ENCODE measurements at regions not wholly inside any gene's neighbourhood (a gene's known extent, or its start where the extent isn't known, plus 50 kb on each side); places are given as distances from the start of the nearest gene placed in this dataset.

GRCh38 chr13:75174481-75174880 lies 307.5 kb downstream of the TBC1D4 start:
- no peak overlapping the region for H3K4me2 ChIP-seq (ENCODE audit: control insufficient read depth, extremely low read depth, insufficient read depth, low read depth, low read length)
- no peaks in the 10 kb centered on the region for H4K20me1 ChIP-seq (ENCODE audit: control insufficient read depth, extremely low read depth, insufficient read depth, low read length)
- DNase-seq (ENCODE audit: low read depth, low spot score) (no peak), FAIRE-seq (no peak)
- dilution Hi-C loops (cut with MboI; ENCODE audit: extremely low pct_ligation_motif_present, low sequenced_read_pairs), result no loop called here
- H3K9me3 ChIP-seq (ENCODE audit: control insufficient read depth, low read depth, low read length), result no peaks in the 10 kb centered on the region
- TF ChIP-seq CTCF (optimal IDR thresholded peaks at IDR 0.05 in 1 of 3, IDR thresholded peaks at IDR 0.05 in 1 of 3, conservative IDR thresholded peaks at IDR 0.05 in 1 of 3; ENCODE audit: extremely low read depth in 1 of 3, insufficient read depth in 2 of 3, low read length in 3 of 3) (no peak), EZH2 (IDR thresholded peaks at IDR 0.05; ENCODE audit: low read length) (no peak)
- H3K36me3 ChIP-seq (ENCODE audit: control insufficient read depth in 2 of 2, extremely low read depth in 1 of 2, insufficient read depth in 2 of 2, low read length in 2 of 2), result no peaks in the 10 kb centered on the region
- no peak overlapping the region for H3K9ac ChIP-seq (ENCODE audit: control insufficient read depth, extremely low read depth, insufficient read depth, low read length)
- no peaks in the 10 kb centered on the region for H3K9me1 ChIP-seq (ENCODE audit: control insufficient read depth, extremely low read depth, insufficient read depth, low read length)
- no peak overlapping the region for H3K27ac ChIP-seq (ENCODE audit: control insufficient read depth, insufficient read depth, low read length)
- H2AFZ ChIP-seq (ENCODE audit: control insufficient read depth, low read length), result no peak overlapping the region
- H3K4me1 ChIP-seq (ENCODE audit: control insufficient read depth, extremely low read depth, insufficient read depth, low read length), result no peaks in the 10 kb centered on the region
- no peaks in the 10 kb centered on the region for H3K79me2 ChIP-seq (ENCODE audit: control insufficient read depth, insufficient read depth, low read length)
- H3K27me3 ChIP-seq (ENCODE audit: control insufficient read depth, extremely low read depth, insufficient read depth, low read length), result peaks cover 4% of the 10 kb centered on the region
- no peak overlapping the region for H3K4me3 ChIP-seq (ENCODE audit: control insufficient read depth in 2 of 3, extremely low read depth in 1 of 3, insufficient read depth in 2 of 3, low read depth in 1 of 3, low read length in 3 of 3)

- H2AFZ ChIP-seq (ENCODE audit: control insufficient read depth, low read length), result no peak overlapping the region
- H3K4me1 ChIP-seq (ENCODE audit: control insufficient read depth, extremely low read depth, insufficient read depth, low read length), result no peaks in the 10 kb centered on the region
- H3K79me2 ChIP-seq (ENCODE audit: control insufficient read depth, insufficient read depth, low read length), result no peaks in the 10 kb centered on the region
- H3K9me3 ChIP-seq (ENCODE audit: control insufficient read depth, low read depth, low read length), result no peaks in the 10 kb centered on the region
- FAIRE-seq (no peak), DNase-seq (ENCODE audit: low read depth, low spot score) (no peak)
- H3K4me2 ChIP-seq (ENCODE audit: control insufficient read depth, extremely low read depth, insufficient read depth, low read depth, low read length), result no peak overlapping the region
- H3K4me3 ChIP-seq (ENCODE audit: control insufficient read depth in 2 of 3, extremely low read depth in 1 of 3, insufficient read depth in 2 of 3, low read depth in 1 of 3, low read length in 3 of 3), result no peak overlapping the region
- H3K36me3 ChIP-seq (ENCODE audit: control insufficient read depth in 2 of 2, extremely low read depth in 1 of 2, insufficient read depth in 2 of 2, low read length in 2 of 2), result no peaks in the 10 kb centered on the region
- H3K27ac ChIP-seq (ENCODE audit: control insufficient read depth, insufficient read depth, low read length), result no peak overlapping the region
- H4K20me1 ChIP-seq (ENCODE audit: control insufficient read depth, extremely low read depth, insufficient read depth, low read length), result no peaks in the 10 kb centered on the region
- H3K9ac ChIP-seq (ENCODE audit: control insufficient read depth, extremely low read depth, insufficient read depth, low read length), result no peak overlapping the region
- dilution Hi-C loops (cut with MboI; ENCODE audit: extremely low pct_ligation_motif_present, low sequenced_read_pairs), result no loop called here
- H3K9me1 ChIP-seq (ENCODE audit: control insufficient read depth, extremely low read depth, insufficient read depth, low read length), result no peaks in the 10 kb centered on the region
- TF ChIP-seq CTCF (optimal IDR thresholded peaks at IDR 0.05 in 1 of 3, IDR thresholded peaks at IDR 0.05 in 1 of 3, conservative IDR thresholded peaks at IDR 0.05 in 1 of 3; ENCODE audit: extremely low read depth in 1 of 3, insufficient read depth in 2 of 3, low read length in 3 of 3) (no peak), EZH2 (IDR thresholded peaks at IDR 0.05; ENCODE audit: low read length) (no peak)
- peaks cover 4% of the 10 kb centered on the region for H3K27me3 ChIP-seq (ENCODE audit: control insufficient read depth, extremely low read depth, insufficient read depth, low read length)
Measured at GRCh38 chr13:75173457-75174356, 308.3 kb downstream of the TBC1D4 start.
